K562 (cell line): ENCODE measurements at regions not wholly inside any gene's neighbourhood (a gene's known extent, or its start where the extent isn't known, plus 50 kb on each side); places are given as distances from the start of the nearest gene placed in this dataset.

ENCODE experiments used
- ATAC-seq: fragments of 200-7000 bp; cut with Tn5 transposase; 3 replicates; pipeline ENCODE4 v1.9.1; 2020; ENCODE audit warnings: moderate library complexity
- BruUV-seq: library from RNA; stranded (reverse); fragments of 400-500 nt; replicated peaks from 2 replicates; lab custom pipeline; 2021; lab: Mats Ljungman, UMichigan
- CTCF ChIA-PET: fragments of 300-600 bp; formaldehyde crosslinking; extraction: SDS; loops from one replicate; lab custom pipeline; 2021; ENCODE audit warnings: low intra/inter-chr PET ratio; lab: Yijun Ruan, JAX
- POLR2A ChIA-PET: fragments of 300-600, 350-650 bp; sonication (Branson Sonifier 250); formaldehyde crosslinking; extraction: SDS; loops from one replicate; lab custom pipeline; 2021; ENCODE audit warnings: antibody characterized with exemption, inconsistent platforms; lab: Yijun Ruan, JAX
- DNase-seq, 4 experiments: peaks; one replicate each; pipeline versions ENCODE4 v3.0.0 to v3.0.0-alpha.2; 2011 to 2018; ENCODE audit warnings: low spot score in 3 of 4, mixed read lengths in 3 of 4; ENCODE audit errors: extremely low read depth in 1 of 4
- FAIRE-seq: peaks from 2 replicates; lab custom pipeline; 2011; peaks lifted over from hg19 to GRCh38; lab: Jason Lieb, UNC
- H2AFZ ChIP-seq: 2 replicates; pipeline ENCODE4 v1.6.0; 2011; ENCODE audit warnings: low read depth, low read length, control low read depth, inconsistent platforms
- H3K27ac ChIP-seq: fragments of 200-600 bp; 3 replicates; pipeline ENCODE4 v1.8.0; 2011; ENCODE audit warnings: low read depth, mild to moderate bottlenecking, control low read depth, inconsistent platforms, low read length, moderate library complexity, mixed read lengths; ENCODE audit errors: extremely low read depth
- H3K27me3 ChIP-seq, 2 experiments: fragments of 300-600 bp in 1 of 2; 2 replicates in 1 of 2; 3 replicates in 1 of 2; pipeline versions ENCODE4 v1.6.0 to v1.8.0; 2011; ENCODE audit warnings: inconsistent platforms in 2 of 2, low read length in 2 of 2, mild to moderate bottlenecking in 1 of 2, mixed read lengths in 1 of 2, moderate library complexity in 1 of 2; ENCODE audit not compliant: control insufficient read depth in 2 of 2, insufficient read depth in 2 of 2
- H3K36me3 ChIP-seq: fragments of 300-600 bp; 3 replicates; pipeline ENCODE4 v1.8.0; 2011; ENCODE audit warnings: mild to moderate bottlenecking, low read length, inconsistent platforms; ENCODE audit not compliant: control insufficient read depth, insufficient read depth
- H3K4me1 ChIP-seq, 2 experiments: fragments of 200-600 bp in 1 of 2; replicated peaks in 1 of 2; 2 replicates in 1 of 2; 3 replicates in 1 of 2; pipeline versions ENCODE4 v1.5.1 to v1.8.0; 2011; ENCODE audit warnings: inconsistent platforms in 2 of 2, low read length in 2 of 2, mild to moderate bottlenecking in 1 of 2, mixed read lengths in 1 of 2, moderate library complexity in 1 of 2; ENCODE audit not compliant: control insufficient read depth in 2 of 2, insufficient read depth in 2 of 2
- H3K4me2 ChIP-seq: 2 replicates; pipeline ENCODE4 v1.6.1; 2011; ENCODE audit warnings: low read length, control low read depth, inconsistent platforms, mixed read lengths; ENCODE audit not compliant: insufficient read depth
- H3K4me3 ChIP-seq: fragments of 200-600 bp; sonication (generic), shearing (Covaris generic); 2 replicates; pipeline ENCODE4 v1.5.1; 2016; ENCODE audit warnings: control low read depth, inconsistent platforms
- H3K79me2 ChIP-seq: fragments of 200-600 bp; 3 replicates; pipeline ENCODE4 v1.8.0; 2011; ENCODE audit warnings: low read length, inconsistent platforms; ENCODE audit not compliant: control insufficient read depth, insufficient read depth
- H3K9ac ChIP-seq, 2 experiments: 2 replicates each; pipeline versions ENCODE4 v1.6.0 to v1.6.1; 2011; ENCODE audit warnings: low read depth in 2 of 2, low read length in 2 of 2, control low read depth in 1 of 2, inconsistent platforms in 1 of 2, mild to moderate bottlenecking in 1 of 2, mixed read lengths in 1 of 2; ENCODE audit not compliant: insufficient read depth in 1 of 2
- H3K9me1 ChIP-seq: one replicate; pipeline ENCODE4 v1.6.0; 2011; ENCODE audit warnings: inconsistent platforms, mild to moderate bottlenecking, low read length, moderate library complexity; ENCODE audit not compliant: control insufficient read depth, insufficient read depth
- H3K9me3 ChIP-seq: replicated peaks from 2 replicates; pipeline ENCODE4 v1.5.1; 2011; ENCODE audit warnings: low read depth, low read length, inconsistent platforms; ENCODE audit not compliant: control insufficient read depth, insufficient read depth
- H4K20me1 ChIP-seq: replicated peaks from 2 replicates; pipeline ENCODE4 v1.6.1; 2011; ENCODE audit warnings: low read length, inconsistent platforms, mixed read lengths; ENCODE audit not compliant: control insufficient read depth, insufficient read depth
- E2F1 ChIP-seq: sonication (generic); formaldehyde crosslinking; IDR thresholded peaks from 2 replicates; pipeline ENCODE4 v1.8.1; 2023; ENCODE audit warnings: mild to moderate bottlenecking, missing genetic modification reagents, moderate library complexity
- KAT2B ChIP-seq: IDR thresholded peaks from one replicate; pipeline ENCODE4 v1.6.1; 2012; ENCODE audit warnings: low read depth, mild to moderate bottlenecking, control low read depth, inconsistent platforms, low read length, moderate library complexity
- KAT7 ChIP-seq: sonication (generic); formaldehyde crosslinking; IDR thresholded peaks from 2 replicates; pipeline ENCODE4 v1.8.0; 2022; ENCODE audit warnings: missing genetic modification reagents, mild to moderate bottlenecking, borderline replicate concordance
- KAT8 ChIP-seq: fragments of 450-650 bp; IDR thresholded peaks from 2 replicates; pipeline ENCODE4 v1.6.1; 2016; ENCODE audit warnings: low read depth, mild to moderate bottlenecking
- MAFK ChIP-seq: IDR thresholded peaks from 2 replicates; pipeline ENCODE4 v1.6.1; 2011; ENCODE audit warnings: low read length, improper control_type of control experiment
- NFYB ChIP-seq: IDR thresholded peaks from 2 replicates; pipeline ENCODE4 v1.6.1; 2011; ENCODE audit warnings: mild to moderate bottlenecking, moderate library complexity; ENCODE audit not compliant: insufficient read length; ENCODE audit errors: extremely low read depth
- POLR2B ChIP-seq: fragments of 450-650 bp; IDR thresholded peaks from 2 replicates; pipeline ENCODE4 v1.6.1; 2018; ENCODE audit warnings: low read depth; ENCODE audit not compliant: partially characterized antibody
- PPARD ChIP-seq: fragments of 250-450 bp; sonication (Bioruptor Pico); IDR thresholded peaks from 2 replicates; pipeline ENCODE4 v1.8.0; 2022; ENCODE audit warnings: inconsistent platforms, mild to moderate bottlenecking, moderate library complexity
- SREBF2 ChIP-seq: sonication (generic); formaldehyde crosslinking; IDR thresholded peaks from 2 replicates; pipeline ENCODE4 v1.4.0; 2020; ENCODE audit warnings: mild to moderate bottlenecking, missing genetic modification reagents
- TEAD2 ChIP-seq: fragments of 450-650 bp; IDR thresholded peaks from 2 replicates; pipeline ENCODE4 v1.6.1; 2016; ENCODE audit warnings: missing genetic modification characterization, control low read depth, missing compliant biosample characterization
- TRIM28 ChIP-seq: fragments of 450-650 bp; IDR thresholded peaks from 2 replicates; pipeline ENCODE4 v1.6.1; 2017
- WHSC1 ChIP-seq: IDR thresholded peaks from one replicate; pipeline ENCODE4 v1.6.1; 2012; ENCODE audit warnings: low read length, control low read depth, inconsistent platforms
- ZNF41 ChIP-seq: fragments of 250-450 bp; sonication (Bioruptor Pico); conservative IDR thresholded peaks from 2 replicates; pipeline ENCODE4 v1.4.0; 2020; ENCODE audit warnings: mild to moderate bottlenecking
- ZNF584 ChIP-seq: fragments of 200-800 bp; sonication (Bioruptor generic); IDR thresholded peaks from 2 replicates; pipeline ENCODE4 v1.6.1; 2016; ENCODE audit warnings: low read depth, mild to moderate bottlenecking, missing genetic modification characterization, missing compliant biosample characterization
- WGBS: fragments of 100-300 bp; shearing (Covaris generic); methylation state at CpG from one replicate; pipeline ENCODE4 v1.1.6; 2016; ENCODE audit warnings: low coverage, mixed read lengths; ENCODE audit not compliant: insufficient coverage; ENCODE audit errors: missing lambda C conversion rate; 5-methylcytosine and 5-hydroxymethylcytosine counted together
- in situ Hi-C: fragments of 300-500 bp; cut with MboI; formaldehyde crosslinking; loops from 4 replicates; pipeline ENCODE4 v1.15.0; 2018; ENCODE audit warnings: inconsistent platforms, mixed read lengths
- intact Hi-C: fragments of 100-400 bp; cut with micrococcal nuclease; formaldehyde crosslinking; loops from 2 replicates; pipeline ENCODE4 v1.14.2; 2022
- TF ChIP-seq, protein P1 (sequence below): fragments of 450-650 bp; IDR thresholded peaks from 2 replicates; pipeline ENCODE4 v1.6.1; 2016; ENCODE audit warnings: mild to moderate bottlenecking
- TF ChIP-seq, protein P2 (sequence below): sonication (generic); formaldehyde crosslinking; IDR thresholded peaks from 2 replicates; pipeline ENCODE4 v1.4.0; 2020; ENCODE audit warnings: mild to moderate bottlenecking, missing genetic modification reagents
- TF ChIP-seq, protein P3 (sequence below): IDR thresholded peaks from 3 replicates; pipeline ENCODE4 v1.6.1; 2011; ENCODE audit warnings: borderline replicate concordance, mild to moderate bottlenecking; ENCODE audit not compliant: insufficient read length, insufficient read depth

GRCh38 chr20:6384380-6384779 lies 261.6 kb upstream of the FERMT1 start (continued):
- TF ChIP-seq, protein P1, sequence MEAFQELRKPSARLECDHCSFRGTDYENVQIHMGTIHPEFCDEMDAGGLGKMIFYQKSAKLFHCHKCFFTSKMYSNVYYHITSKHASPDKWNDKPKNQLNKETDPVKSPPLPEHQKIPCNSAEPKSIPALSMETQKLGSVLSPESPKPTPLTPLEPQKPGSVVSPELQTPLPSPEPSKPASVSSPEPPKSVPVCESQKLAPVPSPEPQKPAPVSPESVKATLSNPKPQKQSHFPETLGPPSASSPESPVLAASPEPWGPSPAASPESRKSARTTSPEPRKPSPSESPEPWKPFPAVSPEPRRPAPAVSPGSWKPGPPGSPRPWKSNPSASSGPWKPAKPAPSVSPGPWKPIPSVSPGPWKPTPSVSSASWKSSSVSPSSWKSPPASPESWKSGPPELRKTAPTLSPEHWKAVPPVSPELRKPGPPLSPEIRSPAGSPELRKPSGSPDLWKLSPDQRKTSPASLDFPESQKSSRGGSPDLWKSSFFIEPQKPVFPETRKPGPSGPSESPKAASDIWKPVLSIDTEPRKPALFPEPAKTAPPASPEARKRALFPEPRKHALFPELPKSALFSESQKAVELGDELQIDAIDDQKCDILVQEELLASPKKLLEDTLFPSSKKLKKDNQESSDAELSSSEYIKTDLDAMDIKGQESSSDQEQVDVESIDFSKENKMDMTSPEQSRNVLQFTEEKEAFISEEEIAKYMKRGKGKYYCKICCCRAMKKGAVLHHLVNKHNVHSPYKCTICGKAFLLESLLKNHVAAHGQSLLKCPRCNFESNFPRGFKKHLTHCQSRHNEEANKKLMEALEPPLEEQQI: no peak
- TF ChIP-seq WHSC1 (no peak), KAT8 (no peak), MAFK (no peak), PPARD (CRISPR knock-in tag) (no peak)
- TF ChIP-seq, all 486 proteins: peak for 0

DNA sequence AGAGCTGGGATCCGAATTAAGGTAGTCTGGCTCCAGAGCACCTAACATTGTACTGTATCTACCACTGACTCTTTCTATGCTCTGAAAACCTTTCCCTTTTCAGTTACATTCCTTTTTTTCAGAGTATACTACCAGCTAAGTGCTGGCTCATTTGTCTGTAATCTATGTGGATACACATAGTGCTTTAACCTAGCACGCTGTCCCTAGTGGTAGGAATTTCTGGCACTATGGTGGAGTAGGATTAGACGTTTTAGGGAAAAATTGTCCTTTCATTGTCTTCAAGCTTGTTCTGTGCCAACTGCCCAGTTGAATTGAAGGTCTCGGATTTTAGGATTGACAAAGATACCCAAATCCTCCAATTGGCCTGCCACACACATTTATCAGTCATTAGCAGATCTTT lies 259.1 kb upstream of the FERMT1 start:
- Histone ChIP-seq H3K9me3 (no peaks in the 10 kb centered on the region), H3K9me1 (no peaks in the 10 kb centered on the region), H3K27me3 (no peaks in the 10 kb centered on the region), H2AFZ (no peak overlapping the region), H3K4me3 (no peak overlapping the region), H4K20me1 (no peaks in the 10 kb centered on the region), H3K79me2 (no peaks in the 10 kb centered on the region), H3K4me2 (no peak overlapping the region), H3K27ac (no peak overlapping the region), H3K4me1 (no peaks in the 10 kb centered on the region), H3K36me3 (no peaks in the 10 kb centered on the region), H3K9ac (no peak overlapping the region)
- WGBS: 7% methylated on average over 4 of the region's 4 CpGs
- FAIRE-seq (no peak), DNase-seq (no peak), ATAC-seq (no peak)
- intact Hi-C loops: no loop called here
- ChIA-PET CTCF (no interaction called here), POLR2A (no interaction called here)
- no TSS peak for BruUV-seq
- in situ Hi-C loops: no loop called here
- TF ChIP-seq KAT2B (no peak), SREBF2 (CRISPR knock-in tag) (no peak), ZNF584 (CRISPR knock-in tag) (no peak), NFYB (no peak), E2F1 (no peak), ZNF41 (CRISPR knock-in tag) (no peak), KAT7 (no peak), TRIM28 (no peak), POLR2B (no peak), TEAD2 (tag) (peak; percentile 97)
- TF ChIP-seq, protein P2, sequence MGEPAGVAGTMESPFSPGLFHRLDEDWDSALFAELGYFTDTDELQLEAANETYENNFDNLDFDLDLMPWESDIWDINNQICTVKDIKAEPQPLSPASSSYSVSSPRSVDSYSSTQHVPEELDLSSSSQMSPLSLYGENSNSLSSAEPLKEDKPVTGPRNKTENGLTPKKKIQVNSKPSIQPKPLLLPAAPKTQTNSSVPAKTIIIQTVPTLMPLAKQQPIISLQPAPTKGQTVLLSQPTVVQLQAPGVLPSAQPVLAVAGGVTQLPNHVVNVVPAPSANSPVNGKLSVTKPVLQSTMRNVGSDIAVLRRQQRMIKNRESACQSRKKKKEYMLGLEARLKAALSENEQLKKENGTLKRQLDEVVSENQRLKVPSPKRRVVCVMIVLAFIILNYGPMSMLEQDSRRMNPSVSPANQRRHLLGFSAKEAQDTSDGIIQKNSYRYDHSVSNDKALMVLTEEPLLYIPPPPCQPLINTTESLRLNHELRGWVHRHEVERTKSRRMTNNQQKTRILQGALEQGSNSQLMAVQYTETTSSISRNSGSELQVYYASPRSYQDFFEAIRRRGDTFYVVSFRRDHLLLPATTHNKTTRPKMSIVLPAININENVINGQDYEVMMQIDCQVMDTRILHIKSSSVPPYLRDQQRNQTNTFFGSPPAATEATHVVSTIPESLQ (CRISPR knock-in tag): no peak
- TF ChIP-seq, protein P3, sequence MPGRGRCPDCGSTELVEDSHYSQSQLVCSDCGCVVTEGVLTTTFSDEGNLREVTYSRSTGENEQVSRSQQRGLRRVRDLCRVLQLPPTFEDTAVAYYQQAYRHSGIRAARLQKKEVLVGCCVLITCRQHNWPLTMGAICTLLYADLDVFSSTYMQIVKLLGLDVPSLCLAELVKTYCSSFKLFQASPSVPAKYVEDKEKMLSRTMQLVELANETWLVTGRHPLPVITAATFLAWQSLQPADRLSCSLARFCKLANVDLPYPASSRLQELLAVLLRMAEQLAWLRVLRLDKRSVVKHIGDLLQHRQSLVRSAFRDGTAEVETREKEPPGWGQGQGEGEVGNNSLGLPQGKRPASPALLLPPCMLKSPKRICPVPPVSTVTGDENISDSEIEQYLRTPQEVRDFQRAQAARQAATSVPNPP: no peak
